Caco-2 (cell line): ENCODE measurements at regions not wholly inside any gene's neighbourhood (a gene's known extent, or its start where the extent isn't known, plus 50 kb on each side); places are given as distances from the start of the nearest gene placed in this dataset.
"Not testable (repeated sequence)": the region's sequence is repeated elsewhere in the genome, so short reads cannot be mapped to it uniquely, and the experiment has no call there.

Source experiments
- BruUV-seq: library from RNA; stranded (reverse); fragments of 400-500 nt; replicated peaks from 2 replicates; lab custom pipeline; 2021; lab: Mats Ljungman, UMichigan
- CTCF ChIA-PET: fragments of 300-600 bp; sonication (Branson Sonifier 250); formaldehyde crosslinking; loops from one replicate; lab custom pipeline; 2022; ENCODE audit warnings: antibody characterized with exemption; lab: Charles Lee
- POLR2A ChIA-PET: fragments of 300-600 bp; sonication (Branson Sonifier 250); formaldehyde crosslinking; loops from one replicate; lab custom pipeline; 2022; ENCODE audit warnings: antibody characterized with exemption; lab: Charles Lee
- DNase-seq, 2 experiments: peaks; one replicate each; pipeline versions ENCODE4 v3.0.0 to v3.0.0-alpha.2; 2020 to 2022
- H3K27me3 ChIP-seq: replicated peaks from 2 replicates; pipeline ENCODE4 v1.6.0; 2011; ENCODE audit warnings: low read length; ENCODE audit not compliant: control insufficient read depth, insufficient read depth
- H3K36me3 ChIP-seq: 2 replicates; pipeline ENCODE4 v1.5.1; 2011; ENCODE audit warnings: low read length; ENCODE audit not compliant: control insufficient read depth, insufficient read depth
- H3K4me1 ChIP-seq: fragments of 250-450 bp; sonication (Bioruptor Pico); 2 replicates; pipeline ENCODE4 v1.5.1; 2020; ENCODE audit warnings: mild to moderate bottlenecking
- H3K4me3 ChIP-seq: 2 replicates; pipeline ENCODE4 v1.5.1; 2011; ENCODE audit warnings: low read depth, mild to moderate bottlenecking, control low read depth, low read length
- H3K9me3 ChIP-seq: fragments of 250-450 bp; sonication (Bioruptor Pico); 2 replicates; pipeline ENCODE4 v1.5.1; 2020; ENCODE audit warnings: mild to moderate bottlenecking, moderate library complexity
- H3K27ac Mint-ChIP-seq: one replicate; pipeline ENCODE4 v1.8.0; 2022; ENCODE audit warnings: mixed read lengths; ENCODE audit not compliant: unreplicated experiment
- H3K27me3 Mint-ChIP-seq: one replicate; pipeline ENCODE4 v1.8.0; 2022; ENCODE audit warnings: mixed read lengths; ENCODE audit not compliant: insufficient read depth, unreplicated experiment
- H3K36me3 Mint-ChIP-seq: one replicate; pipeline ENCODE4 v1.8.0; 2022; ENCODE audit warnings: mild to moderate bottlenecking, mixed read lengths; ENCODE audit not compliant: insufficient read depth, unreplicated experiment
- H3K4me1 Mint-ChIP-seq: one replicate; pipeline ENCODE4 v1.8.0; 2022; ENCODE audit warnings: low read depth, mixed read lengths; ENCODE audit not compliant: unreplicated experiment
- H3K4me3 Mint-ChIP-seq: one replicate; pipeline ENCODE4 v1.8.0; 2022; ENCODE audit warnings: mild to moderate bottlenecking, moderate library complexity, mixed read lengths; ENCODE audit not compliant: unreplicated experiment
- H3K9me3 Mint-ChIP-seq: one replicate; pipeline ENCODE4 v1.8.0; 2022; ENCODE audit warnings: mixed read lengths; ENCODE audit not compliant: unreplicated experiment
- intact Hi-C: fragments of 100-400 bp; cut with micrococcal nuclease; formaldehyde crosslinking; loops from one replicate; pipeline ENCODE4 v1.10.0; 2022; ENCODE audit not compliant: unreplicated experiment

DNA sequence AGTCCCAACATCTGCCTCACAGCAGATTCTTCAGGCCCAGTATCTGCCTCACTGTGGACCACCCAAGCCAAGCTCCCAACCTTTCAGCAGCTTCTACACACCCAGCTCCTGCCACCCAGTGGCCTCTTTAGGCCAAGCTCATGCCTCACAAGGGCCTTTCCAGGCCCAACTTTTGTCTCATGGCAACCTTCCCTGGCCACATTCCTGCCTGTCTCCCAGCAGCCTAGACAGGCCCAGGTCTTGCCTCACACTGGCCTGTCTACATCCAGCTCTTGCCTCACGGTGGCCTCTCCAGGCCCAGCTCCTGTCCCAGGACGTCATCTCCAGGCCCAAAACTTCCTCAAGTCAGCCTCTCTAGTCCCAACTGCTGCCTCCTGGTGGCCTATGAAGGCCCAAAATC lies 65.0 kb downstream of the CCDC201 start:
- H3K36me3 Mint-ChIP-seq: peaks cover 12% of the 10 kb centered on the region
- BruUV-seq, H3K36me3 ChIP-seq, H3K9me3 Mint-ChIP-seq, H3K4me1 ChIP-seq, CTCF ChIA-PET, H3K4me3 Mint-ChIP-seq, POLR2A ChIA-PET, intact Hi-C loops, H3K9me3 ChIP-seq, H3K27me3 ChIP-seq, H3K27ac Mint-ChIP-seq, H3K4me1 Mint-ChIP-seq, H3K4me3 ChIP-seq, H3K27me3 Mint-ChIP-seq: not testable (repeated sequence)
- DNase-seq: peak in 1 of 2 experiments; percentile 24

DNA sequence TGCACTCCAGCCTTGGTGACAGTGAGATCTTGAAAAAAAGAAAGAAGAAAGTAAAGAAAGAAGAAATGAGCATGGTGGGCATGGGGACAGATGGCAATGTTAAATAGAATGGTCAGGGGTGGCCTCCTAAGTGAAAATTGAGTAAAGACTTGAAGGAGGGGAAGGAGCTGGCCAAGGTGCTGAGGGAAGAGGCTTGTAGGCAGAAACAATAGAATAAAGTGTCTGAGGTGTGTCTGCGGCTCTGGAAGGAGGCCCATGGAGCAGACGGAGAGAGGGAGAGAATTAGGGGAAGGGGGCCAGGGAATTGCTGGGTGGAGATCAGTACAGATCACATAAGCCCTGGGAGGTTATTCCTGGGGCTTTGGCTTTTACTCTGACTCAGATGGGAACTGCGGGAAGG lies 70.7 kb downstream of the CCDC201 start:
- intact Hi-C loops, H3K4me3 Mint-ChIP-seq, H3K36me3 Mint-ChIP-seq, H3K27me3 Mint-ChIP-seq, BruUV-seq, H3K27ac Mint-ChIP-seq, H3K4me1 ChIP-seq, H3K4me3 ChIP-seq, H3K36me3 ChIP-seq, H3K27me3 ChIP-seq, DNase-seq, H3K4me1 Mint-ChIP-seq, H3K9me3 Mint-ChIP-seq, H3K9me3 ChIP-seq, POLR2A ChIA-PET, CTCF ChIA-PET: not testable (repeated sequence)

DNA sequence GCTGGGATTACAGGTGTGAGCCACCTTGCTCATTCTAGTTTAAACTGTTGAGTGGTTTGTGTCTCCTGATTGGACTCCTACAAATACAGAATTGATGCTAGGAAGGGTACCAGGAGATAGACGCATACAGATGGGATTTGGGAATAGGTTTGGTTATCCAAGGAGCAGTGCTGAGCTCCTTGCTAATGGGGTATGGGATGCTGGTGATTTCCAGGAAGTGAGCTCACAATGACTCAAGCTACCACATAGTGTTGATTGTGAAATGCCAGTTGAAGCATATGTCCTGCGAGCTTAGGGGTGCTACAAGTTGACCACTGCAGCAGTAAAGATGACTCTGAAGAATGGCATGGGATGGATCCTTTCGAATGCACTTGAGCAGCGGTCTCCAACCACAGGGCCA lies 75.6 kb downstream of the CCDC201 start:
- intact Hi-C loops, H3K9me3 Mint-ChIP-seq, CTCF ChIA-PET, H3K4me1 Mint-ChIP-seq, H3K4me1 ChIP-seq, H3K27ac Mint-ChIP-seq, POLR2A ChIA-PET, H3K9me3 ChIP-seq, BruUV-seq, H3K4me3 ChIP-seq, H3K4me3 Mint-ChIP-seq, H3K27me3 Mint-ChIP-seq, H3K36me3 ChIP-seq, H3K36me3 Mint-ChIP-seq, DNase-seq, H3K27me3 ChIP-seq: not testable (repeated sequence)

DNA sequence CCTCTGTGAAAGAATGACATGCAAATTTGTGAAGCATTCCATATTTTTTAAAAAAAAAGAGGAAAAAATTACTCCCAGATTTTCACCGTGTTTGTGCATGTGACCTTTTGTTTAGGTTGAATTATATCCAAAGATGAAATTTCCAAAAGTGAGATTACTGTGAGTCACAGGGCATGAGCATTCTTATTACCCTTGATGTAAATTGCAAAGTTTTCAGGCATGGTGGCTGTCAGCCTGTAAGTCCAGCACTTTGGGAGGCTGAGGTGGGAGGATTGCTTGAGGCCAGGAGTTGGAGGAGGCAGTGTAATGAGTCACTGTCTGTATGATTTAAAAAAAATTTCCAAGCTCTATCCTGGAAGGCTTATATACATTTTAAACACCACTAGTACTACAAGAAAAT lies 83.2 kb downstream of the CCDC201 start:
- H3K4me3 ChIP-seq, intact Hi-C loops, H3K27me3 ChIP-seq, H3K4me1 ChIP-seq, H3K27me3 Mint-ChIP-seq, CTCF ChIA-PET, H3K36me3 ChIP-seq, H3K4me3 Mint-ChIP-seq, H3K9me3 Mint-ChIP-seq, H3K4me1 Mint-ChIP-seq, BruUV-seq, H3K36me3 Mint-ChIP-seq, POLR2A ChIA-PET, H3K27ac Mint-ChIP-seq, DNase-seq, H3K9me3 ChIP-seq: not testable (repeated sequence)

DNA sequence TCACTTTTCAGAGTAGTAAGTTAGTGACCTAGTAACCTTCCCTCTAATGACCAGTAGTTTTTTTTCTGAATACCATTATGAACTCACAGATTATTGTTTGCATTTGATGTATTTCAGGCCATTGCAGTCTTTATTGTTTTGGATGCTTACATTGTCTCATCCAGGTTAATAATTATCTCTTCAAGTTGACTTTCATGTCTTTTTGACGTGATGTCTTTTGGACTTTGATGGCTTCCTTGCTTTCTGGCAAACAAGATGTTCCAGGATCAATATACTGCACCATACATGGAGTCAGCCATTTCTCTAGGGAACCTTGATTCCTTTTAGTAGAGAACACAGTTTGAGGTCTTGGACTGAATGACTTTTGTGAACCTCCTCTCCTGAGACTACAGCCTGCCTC lies 87.2 kb downstream of the CCDC201 start:
- H3K9me3 Mint-ChIP-seq, H3K4me3 Mint-ChIP-seq, H3K27me3 Mint-ChIP-seq, H3K36me3 ChIP-seq, H3K36me3 Mint-ChIP-seq, POLR2A ChIA-PET, intact Hi-C loops, H3K4me1 ChIP-seq, BruUV-seq, H3K9me3 ChIP-seq, CTCF ChIA-PET, H3K27me3 ChIP-seq, H3K4me1 Mint-ChIP-seq, H3K27ac Mint-ChIP-seq, DNase-seq, H3K4me3 ChIP-seq: not testable (repeated sequence)

DNA sequence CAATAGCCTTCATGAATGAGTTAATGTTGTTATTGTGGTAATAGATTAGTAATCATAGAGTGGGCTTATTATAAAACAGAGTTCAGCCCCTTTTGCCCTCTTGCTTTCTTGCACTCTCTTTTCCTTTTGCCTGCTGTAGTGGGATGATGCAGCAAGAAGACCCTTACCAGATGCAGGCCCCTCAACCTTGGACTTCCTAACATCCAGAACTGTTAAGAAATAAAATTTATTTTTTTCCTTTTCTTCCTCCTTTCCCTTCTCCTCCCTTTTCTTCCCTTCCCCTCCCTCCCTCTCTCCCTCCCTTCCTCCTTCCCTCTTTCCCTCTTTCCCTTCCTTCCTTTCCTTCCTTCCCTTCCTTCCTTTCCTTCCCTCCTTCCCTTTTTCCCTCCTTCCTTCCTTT lies 88.1 kb downstream of the CCDC201 start:
- H3K4me1 Mint-ChIP-seq, H3K4me3 Mint-ChIP-seq, intact Hi-C loops, H3K36me3 ChIP-seq, H3K4me3 ChIP-seq, H3K36me3 Mint-ChIP-seq, CTCF ChIA-PET, DNase-seq, H3K27me3 ChIP-seq, H3K4me1 ChIP-seq, BruUV-seq, H3K27ac Mint-ChIP-seq, POLR2A ChIA-PET, H3K9me3 Mint-ChIP-seq, H3K27me3 Mint-ChIP-seq, H3K9me3 ChIP-seq: not testable (repeated sequence)
